NCI-H1048 (cell line): ENCODE measurements at regions not wholly inside any gene's neighbourhood (a gene's known extent, or its start where the extent isn't known, plus 50 kb on each side); places are given as distances from the start of the nearest gene placed in this dataset.
"Not testable (repeated sequence)": the region's sequence is repeated elsewhere in the genome, so short reads cannot be mapped to it uniquely, and the experiment has no call there.

Experiments used
- DNase-seq: peaks from one replicate; lab custom pipeline; 2025; lab: John Stamatoyannopoulos, UW

GRCh38 chr6:147973806-147974205 is 368.8 kb upstream of the SASH1 start:
- no peak for DNase-seq

- DNase-seq: no peak
Measured at GRCh38 chr6:147974376-147974775, 368.3 kb upstream of the SASH1 start.

- no peak for DNase-seq
Measured at GRCh38 chr6:147977851-147978465, 364.7 kb upstream of the SASH1 start.

- no peak for DNase-seq
Measured at GRCh38 chr6:147979966-147980365, 362.7 kb upstream of the SASH1 start.

GRCh38 chr6:147983581-147984366 is 358.9 kb upstream of the SASH1 start:
- DNase-seq: no peak

- DNase-seq: no peak
Measured at GRCh38 chr6:147986846-147987245, 355.8 kb upstream of the SASH1 start.

GRCh38 chr6:147990159-147990558 is 352.5 kb upstream of the SASH1 start:
- DNase-seq: no peak

- DNase-seq: peak; percentile 42
Measured at GRCh38 chr6:147991961-147992360, 350.7 kb upstream of the SASH1 start.

- no peak for DNase-seq
Measured at GRCh38 chr6:147999001-147999540, 343.6 kb upstream of the SASH1 start.

GRCh38 chr6:148001844-148002642 is 340.6 kb upstream of the SASH1 start:
- no peak for DNase-seq

- no peak for DNase-seq
Measured at GRCh38 chr6:148004651-148005050, 338.0 kb upstream of the SASH1 start.

- DNase-seq: no peak
Measured at GRCh38 chr6:148005806-148006205, 336.8 kb upstream of the SASH1 start.

GRCh38 chr6:148010516-148010915 is 332.1 kb upstream of the SASH1 start:
- DNase-seq: not testable (repeated sequence)

- no peak for DNase-seq
Measured at GRCh38 chr6:148016013-148016412, 326.6 kb upstream of the SASH1 start.

- DNase-seq: no peak
Measured at GRCh38 chr6:148021165-148021564, 321.5 kb upstream of the SASH1 start.

GRCh38 chr6:148021699-148022098 is 320.9 kb upstream of the SASH1 start:
- no peak for DNase-seq

GRCh38 chr6:148022279-148022678 is 320.4 kb upstream of the SASH1 start:
- DNase-seq: not testable (repeated sequence)

GRCh38 chr6:148027201-148027600 is 315.4 kb upstream of the SASH1 start:
- no peak for DNase-seq

GRCh38 chr6:148035806-148036390 is 306.7 kb upstream of the SASH1 start:
- DNase-seq: no peak

- no peak for DNase-seq
Measured at GRCh38 chr6:148037496-148037895, 305.1 kb upstream of the SASH1 start.

- no peak for DNase-seq
Measured at GRCh38 chr6:148041546-148041945, 301.1 kb upstream of the SASH1 start.

- no peak for DNase-seq
Measured at GRCh38 chr6:148042536-148042935, 300.1 kb upstream of the SASH1 start.
